Uterus (tissue), 3 donors: ENCODE measurements at regions not wholly inside any gene's neighbourhood (a gene's known extent, or its start where the extent isn't known, plus 50 kb on each side); places are given as distances from the start of the nearest gene placed in this dataset.

Source experiments
- DNase-seq, 2 donors: peaks; one replicate each; pipeline ENCODE4 v3.0.0-alpha.2; 2019 to 2020
- H3K27ac ChIP-seq, 2 donors: fragments of 200-600 bp; sonication (generic); 1 replicate in 1 of 2; 2 replicates in 1 of 2; pipeline ENCODE4 v1.5.1; 2016 to 2018
- H3K27me3 ChIP-seq, 2 donors: fragments of 200-600 bp; sonication (generic); one replicate each; pipeline ENCODE4 v1.5.1; 2018 to 2019; ENCODE audit warnings: control low read depth in 1 of 2
- H3K36me3 ChIP-seq, 2 donors: fragments of 200-600 bp; sonication (generic); one replicate each; pipeline ENCODE4 v1.5.1; 2019; ENCODE audit warnings: control low read depth in 1 of 2
- H3K4me1 ChIP-seq, 2 donors: fragments of 200-600 bp; sonication (generic); one replicate each; pipeline ENCODE4 v1.5.1; 2018 to 2019; ENCODE audit warnings: control low read depth in 1 of 2
- H3K4me3 ChIP-seq, 2 donors: fragments of 200-600 bp; sonication (generic); 1 replicate in 1 of 2; 2 replicates in 1 of 2; pipeline ENCODE4 v1.5.1; 2018 to 2019; ENCODE audit warnings: mild to moderate bottlenecking in 1 of 2
- H3K9me3 ChIP-seq, 2 donors: fragments of 200-600 bp; sonication (generic); one replicate each; pipeline ENCODE4 v1.5.1; 2019; ENCODE audit warnings: control low read depth in 1 of 2
- CTCF ChIP-seq, 4 experiments: fragments of 200-600 bp in 2 of 4; fragments of 450-650 bp in 2 of 4; sonication (generic) in 2 of 4; IDR thresholded peaks; one replicate each; pipeline ENCODE4 v1.5.1; 2016 to 2019; ENCODE audit warnings: antibody characterized with exemption in 4 of 4, mild to moderate bottlenecking in 2 of 4, moderate library complexity in 1 of 4
- POLR2A ChIP-seq, 2 donors: fragments of 450-650 bp; IDR thresholded peaks; one replicate each; pipeline ENCODE4 v1.6.1; 2016; ENCODE audit warnings: antibody characterized with exemption in 2 of 2, mild to moderate bottlenecking in 1 of 2, moderate library complexity in 1 of 2
- intact Hi-C: fragments of 100-400 bp; cut with DNase I; formaldehyde crosslinking; loops from one replicate; pipeline ENCODE4 v1.15.1; 2023; ENCODE audit warnings: low total_unique reads
- donor health status: DM: yes; HTN: yes; CAD: no.

- Histone ChIP-seq H3K27me3 (no peaks in the 10 kb centered on the region), H3K9me3 (no peaks in the 10 kb centered on the region), H3K27ac (no peak overlapping the region), H3K4me3 (no peak overlapping the region), H3K36me3 (no peaks in the 10 kb centered on the region), H3K4me1 (no peaks in the 10 kb centered on the region)
- intact Hi-C loops, result no loop called here
- TF ChIP-seq POLR2A (IDR thresholded peaks at IDR 0.05) (no peak), CTCF (IDR thresholded peaks at IDR 0.05) (no peak)
- no peak for DNase-seq
Measured at GRCh38 chr9:130755377-130756007, 61.9 kb downstream of the EXOSC2 start.

- Histone ChIP-seq H3K27me3 (no peaks in the 10 kb centered on the region), H3K27ac (no peak overlapping the region), H3K9me3 (no peaks in the 10 kb centered on the region), H3K4me1 (no peaks in the 10 kb centered on the region), H3K4me3 (no peak overlapping the region), H3K36me3 (no peaks in the 10 kb centered on the region)
- intact Hi-C loops, result no loop called here
- TF ChIP-seq CTCF (IDR thresholded peaks at IDR 0.05), result no peak
- TF ChIP-seq POLR2A (IDR thresholded peaks at IDR 0.05), result no peak
- DNase-seq, result no peak
Measured at GRCh38 chr9:130756037-130756436, 62.5 kb downstream of the EXOSC2 start.

- H3K27ac ChIP-seq, result no peak overlapping the region
Measured at GRCh38 chr9:130756455-130757152, 63.0 kb downstream of the EXOSC2 start.

GRCh38 chr9:130759738-130760137 lies 66.2 kb downstream of the EXOSC2 start:
- H3K4me1 ChIP-seq, result no peaks in the 10 kb centered on the region
- DNase-seq, result no peak
- H3K36me3 ChIP-seq, result no peaks in the 10 kb centered on the region
- no peak for TF ChIP-seq POLR2A (IDR thresholded peaks at IDR 0.05)
- no peak for TF ChIP-seq CTCF (IDR thresholded peaks at IDR 0.05)
- H3K4me3 ChIP-seq, result no peak overlapping the region
- H3K27me3 ChIP-seq, result no peaks in the 10 kb centered on the region
- intact Hi-C loops, result no loop called here
- no peak overlapping the region for H3K27ac ChIP-seq
- H3K9me3 ChIP-seq, result no peaks in the 10 kb centered on the region

More at GRCh38 chr9:130756455-130757152, 63.0 kb downstream of the EXOSC2 start:
- DNase-seq, result no peak
- Histone ChIP-seq H3K36me3 (no peaks in the 10 kb centered on the region), H3K27me3 (no peaks in the 10 kb centered on the region), H3K4me1 (no peaks in the 10 kb centered on the region), H3K9me3 (no peaks in the 10 kb centered on the region), H3K4me3 (no peak overlapping the region)
- no peak for TF ChIP-seq CTCF (IDR thresholded peaks at IDR 0.05)
- no peak for TF ChIP-seq POLR2A (IDR thresholded peaks at IDR 0.05)
- intact Hi-C loops, result no loop called here

- Histone ChIP-seq H3K36me3 (no peaks in the 10 kb centered on the region), H3K4me3 (no peak overlapping the region), H3K27me3 (no peaks in the 10 kb centered on the region), H3K4me1 (no peaks in the 10 kb centered on the region), H3K27ac (no peak overlapping the region), H3K9me3 (no peaks in the 10 kb centered on the region)
- no peak for DNase-seq
- TF ChIP-seq POLR2A (IDR thresholded peaks at IDR 0.05) (no peak), CTCF (IDR thresholded peaks at IDR 0.05) (no peak)
- intact Hi-C loops, result no loop called here
Measured at GRCh38 chr9:130763331-130764171, 70.0 kb downstream of the EXOSC2 start.
